GM12878 (cell line): ENCODE measurements at regions not wholly inside any gene's neighbourhood (a gene's known extent, or its start where the extent isn't known, plus 50 kb on each side); places are given as distances from the start of the nearest gene placed in this dataset.
A peak's percentile ranks its signal among the peaks of the same experiment; 100 is the strongest.

Experiments used
- ATAC-seq: fragments of 200-7000 bp; cut with Tn5 transposase; 3 replicates; pipeline ENCODE4 v1.9.1; 2020; ENCODE audit warnings: mild to moderate bottlenecking, moderate library complexity
- BruUV-seq: library from RNA; stranded (reverse); fragments of 400-500 nt; replicated peaks from 2 replicates; lab custom pipeline; 2021; lab: Mats Ljungman, UMichigan
- CTCF ChIA-PET: fragments of 300-600 bp; sonication (Branson Sonifier 250); formaldehyde crosslinking; extraction: SDS; loops from one replicate; lab custom pipeline; 2021; ENCODE audit warnings: inconsistent platforms; lab: Yijun Ruan, JAX
- POLR2A ChIA-PET: fragments of 350-600 bp; formaldehyde crosslinking; extraction: SDS; loops from one replicate; lab custom pipeline; 2021; ENCODE audit warnings: inconsistent platforms; lab: Charles Lee
- RAD21 ChIA-PET: fragments of 300-600 bp; sonication (Branson Sonifier 250); formaldehyde crosslinking; loops from one replicate; lab custom pipeline; 2023; ENCODE audit warnings: antibody characterized with exemption; ENCODE audit not compliant: unreplicated experiment; lab: Charles Lee
- SMC1A ChIA-PET: fragments of 300-600 bp; sonication (Branson Sonifier 250); formaldehyde crosslinking; loops from one replicate; lab custom pipeline; 2023; ENCODE audit not compliant: unreplicated experiment, uncharacterized antibody; lab: Charles Lee
- DNase-seq: peaks from one replicate; pipeline ENCODE4 v3.0.0-alpha.2; 2011; ENCODE audit warnings: low read depth, low spot score
- FAIRE-seq: peaks from 3 replicates; lab custom pipeline; 2011; peaks lifted over from hg19 to GRCh38; lab: Jason Lieb, UNC
- H2AFZ ChIP-seq: 2 replicates; pipeline ENCODE4 v1.6.0; 2011; ENCODE audit warnings: low read depth, low read length, control low read depth; ENCODE audit not compliant: control insufficient read depth
- H3K27ac ChIP-seq: 2 replicates; pipeline ENCODE4 v1.5.1; 2011; ENCODE audit warnings: control low read depth; ENCODE audit not compliant: control insufficient read depth, insufficient read depth
- H3K27me3 ChIP-seq, 2 experiments: replicated peaks in 1 of 2; 2 replicates each; pipeline versions ENCODE4 v1.6.0 to v1.6.1; 2011; ENCODE audit warnings: low read length in 1 of 2; ENCODE audit not compliant: control insufficient read depth in 2 of 2, insufficient read depth in 2 of 2
- H3K36me3 ChIP-seq, 2 experiments: 2 replicates each; pipeline ENCODE4 v1.5.1; 2011; ENCODE audit warnings: low read length in 1 of 2; ENCODE audit not compliant: control insufficient read depth in 2 of 2, insufficient read depth in 2 of 2
- H3K4me1 ChIP-seq: 2 replicates; pipeline ENCODE4 v1.6.1; 2011; ENCODE audit warnings: mild to moderate bottlenecking, low read length, moderate library complexity, mixed read lengths; ENCODE audit not compliant: control insufficient read depth, insufficient read depth
- H3K4me2 ChIP-seq: 2 replicates; pipeline ENCODE4 v1.6.0; 2011; ENCODE audit warnings: control low read depth; ENCODE audit not compliant: control insufficient read depth, insufficient read depth
- H3K4me3 ChIP-seq: fragments of 200-600 bp; sonication (generic); 2 replicates; pipeline ENCODE4 v1.5.1; 2016
- H3K79me2 ChIP-seq: 2 replicates; pipeline ENCODE4 v1.6.0; 2011; ENCODE audit warnings: low read length; ENCODE audit not compliant: control insufficient read depth, insufficient read depth
- H3K9ac ChIP-seq: 2 replicates; pipeline ENCODE4 v1.8.0; 2011; ENCODE audit warnings: low read length, control low read depth, mixed read lengths; ENCODE audit not compliant: control insufficient read depth, insufficient read depth
- H3K9me3 ChIP-seq: replicated peaks from 3 replicates; pipeline ENCODE4 v1.5.1; 2011; ENCODE audit warnings: mild to moderate bottlenecking, low read length; ENCODE audit not compliant: control insufficient read depth, insufficient read depth
- H4K20me1 ChIP-seq: 2 replicates; pipeline ENCODE4 v1.6.0; 2011; ENCODE audit not compliant: control insufficient read depth, insufficient read depth
- ATF7 ChIP-seq: fragments of 450-650 bp; IDR thresholded peaks from 2 replicates; pipeline ENCODE4 v1.6.1; 2016; ENCODE audit warnings: low read depth, mild to moderate bottlenecking
- CEBPZ ChIP-seq: fragments of 150-350 bp; IDR thresholded peaks from 2 replicates; pipeline ENCODE4 v1.6.1; 2016; ENCODE audit warnings: low read depth, low read length
- CTCF ChIP-seq, 3 experiments: IDR thresholded peaks in 2 of 3; conservative IDR thresholded peaks in 1 of 3; 2 replicates each; pipeline ENCODE4 v1.5.1; 2011; ENCODE audit warnings: low read depth in 3 of 3, low read length in 3 of 3, mild to moderate bottlenecking in 3 of 3, control low read depth in 2 of 3, moderate library complexity in 2 of 3, inconsistent platforms in 1 of 3, mixed read lengths in 1 of 3; ENCODE audit not compliant: control insufficient read depth in 2 of 3, insufficient read depth in 1 of 3; ENCODE audit errors: extremely low read depth in 1 of 3
- EED ChIP-seq: sonication (generic); IDR thresholded peaks from 2 replicates; pipeline ENCODE4 v1.6.1; 2016; ENCODE audit warnings: antibody characterized with exemption, low read depth
- IRF5 ChIP-seq: fragments of 450-650 bp; IDR thresholded peaks from 2 replicates; pipeline ENCODE4 v1.6.1; 2017; ENCODE audit warnings: borderline replicate concordance
- JUNB ChIP-seq: IDR thresholded peaks from 2 replicates; pipeline ENCODE4 v1.6.1; 2016; ENCODE audit warnings: antibody characterized with exemption, mild to moderate bottlenecking
- MEF2B ChIP-seq: fragments of 450-650 bp; IDR thresholded peaks from 2 replicates; pipeline ENCODE4 v1.6.1; 2018; ENCODE audit warnings: mild to moderate bottlenecking, moderate library complexity; ENCODE audit not compliant: partially characterized antibody, poor library complexity, severe bottlenecking
- MTA3 ChIP-seq: IDR thresholded peaks from 2 replicates; pipeline ENCODE4 v1.6.1; 2012; ENCODE audit warnings: low read length, inconsistent platforms, borderline replicate concordance
- MYC ChIP-seq: IDR thresholded peaks from 2 replicates; pipeline ENCODE4 v1.6.1; 2011; ENCODE audit warnings: mild to moderate bottlenecking, low read length, moderate library complexity, inconsistent platforms; ENCODE audit not compliant: insufficient read depth, insufficient replicate concordance, insufficient read length, severe bottlenecking
- SKIL ChIP-seq: fragments of 450-650 bp; IDR thresholded peaks from 2 replicates; pipeline ENCODE4 v1.6.1; 2017; ENCODE audit warnings: mild to moderate bottlenecking, low read depth, inconsistent platforms; ENCODE audit not compliant: poor library complexity, severe bottlenecking
- SMC3 ChIP-seq: IDR thresholded peaks from 2 replicates; pipeline ENCODE4 v1.6.1; 2011; ENCODE audit warnings: low read length, improper control_type of control experiment, borderline replicate concordance
- SPI1 ChIP-seq: IDR thresholded peaks from 2 replicates; pipeline ENCODE4 v1.6.1; 2011; ENCODE audit warnings: low read depth, mild to moderate bottlenecking, low read length, moderate library complexity, borderline replicate concordance; ENCODE audit not compliant: insufficient read depth
- STAT3 ChIP-seq: IDR thresholded peaks from 2 replicates; pipeline ENCODE4 v1.6.1; 2011; ENCODE audit warnings: low read depth, low read length, improper control_type of control experiment
- WGBS: methylation state at CpG from one replicate; pipeline ENCODE4 v1.1.6; 2016; ENCODE audit warnings: low lambda C conversion rate; ENCODE audit not compliant: insufficient replicate concordance, insufficient coverage; ENCODE audit errors: missing lambda C conversion rate; 5-methylcytosine and 5-hydroxymethylcytosine counted together
- in situ Hi-C: fragments of 300-500 bp; cut with MboI; formaldehyde crosslinking; loops from 9 replicates; pipeline ENCODE4 v1.14.3; 2018; ENCODE audit warnings: mixed read lengths
- intact Hi-C: fragments of 100-400 bp; cut with micrococcal nuclease; formaldehyde crosslinking; loops from one replicate; pipeline ENCODE4 v1.14.2; 2022; ENCODE audit not compliant: unreplicated experiment

GRCh38 chr3:98705694-98706093 is 57.4 kb upstream of the ST3GAL6 start:
- SMC1A ChIA-PET, result interaction anchor here (0.7 to 1.2 kb wide), 2 partner anchors 30 to 101 kb away, joined by 3 to 4 read pairs; no protein-coding TSS in a partner anchor
- WGBS, result 100% methylated on average over 1 of the region's 1 CpG
- in situ Hi-C loops (no loop called here), intact Hi-C loops (loop anchor here (2.0 kb wide), 1 partner anchor 103 kb away; no protein-coding TSS in a partner anchor)
- no peak for FAIRE-seq
- peak; percentile 57; the same call in 2 of the 3 replicates for ATAC-seq
- DNase-seq, result no peak
- Histone ChIP-seq H3K27ac (no peak overlapping the region), H3K9me3 (no peaks in the 10 kb centered on the region), H3K9ac (no peak overlapping the region), H3K27me3 (no peaks in the 10 kb centered on the region), H3K79me2 (no peaks in the 10 kb centered on the region), H3K4me1 (no peaks in the 10 kb centered on the region), H3K4me3 (no peak overlapping the region), H3K36me3 (no peaks in the 10 kb centered on the region), H4K20me1 (no peaks in the 10 kb centered on the region), H3K4me2 (no peak overlapping the region), H2AFZ (no peak overlapping the region)
- POLR2A ChIA-PET, result no interaction called here
- no TSS peak for BruUV-seq
- RAD21 ChIA-PET, result interaction anchor here (1.0 kb wide), 1 partner anchor 93 kb away, joined by 3 read pairs; no protein-coding TSS in a partner anchor
- CTCF ChIA-PET, result interaction anchor here (0.8 to 1.0 kb wide), 2 partner anchors 93 to 104 kb away, joined by 4 to 6 read pairs; no protein-coding TSS in a partner anchor
- no peak for TF ChIP-seq JUNB
- TF ChIP-seq CEBPZ, result no peak
- no peak for TF ChIP-seq SKIL
- no peak for TF ChIP-seq IRF5
- TF ChIP-seq STAT3, result no peak
- no peak for TF ChIP-seq MYC
- TF ChIP-seq ATF7, result no peak
- no peak for TF ChIP-seq MTA3
- TF ChIP-seq MEF2B, result no peak
- TF ChIP-seq SMC3, result 0 out of 2 replicates have a peak, but pooled peaks have one; percentile 25
- peak; percentile 19 to 32 (median 22); a peak in 4 of 6 replicates for TF ChIP-seq CTCF (IDR thresholded peaks at IDR 0.05 in 2 of 3, conservative IDR thresholded peaks at IDR 0.05 in 1 of 3; ENCODE audit: control insufficient read depth in 2 of 3, extremely low read depth in 1 of 3, insufficient read depth in 1 of 3, low read depth in 3 of 3, low read length in 3 of 3)
- no peak for TF ChIP-seq EED
- TF ChIP-seq SPI1, result no peak
